SK-N-MC (cell line): ENCODE measurements at regions not wholly inside any gene's neighbourhood (a gene's known extent, or its start where the extent isn't known, plus 50 kb on each side); places are given as distances from the start of the nearest gene placed in this dataset.

Experiments
- EZH2 ChIP-seq: fragments of 200-600 bp; sonication (generic); IDR thresholded peaks from one replicate; pipeline ENCODE4 v1.6.1; 2017; ENCODE audit warnings: antibody characterized with exemption
- FOXP2 ChIP-seq: optimal IDR thresholded peaks from 2 replicates; pipeline ENCODE3; 2011; ENCODE audit warnings: mild to moderate bottlenecking, moderate library complexity; ENCODE audit not compliant: insufficient read depth; ENCODE audit errors: extremely low read length, control extremely low read depth
- POLR2AphosphoS5 ChIP-seq: IDR thresholded peaks from 2 replicates; pipeline ENCODE4 v1.6.1; 2012; ENCODE audit warnings: mild to moderate bottlenecking, low read depth, low read length, borderline replicate concordance

DNA sequence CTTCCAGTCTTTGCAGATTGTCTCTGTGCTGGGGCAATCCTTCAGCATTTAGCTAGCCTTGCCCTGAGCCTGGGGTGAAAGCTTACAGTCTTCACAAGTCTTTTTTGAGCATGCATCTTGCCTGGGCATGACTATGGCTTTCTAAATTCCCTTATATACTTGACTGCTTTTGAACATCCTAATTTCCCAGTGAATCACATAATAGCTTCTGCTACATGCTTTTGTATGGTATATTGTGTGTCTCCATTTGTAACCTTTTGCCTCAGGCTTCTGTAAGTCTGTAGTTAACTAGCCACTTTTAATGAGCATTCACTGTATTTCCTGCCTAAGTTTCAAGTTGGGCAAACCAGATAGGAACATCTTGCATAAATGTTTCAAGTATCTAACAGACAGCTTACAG, 76.8 kb downstream of the CHCHD4 start:
- TF ChIP-seq POLR2AphosphoS5 (no peak), EZH2 (no peak), FOXP2 (no peak)
